SK-N-SH treated with all-trans-retinoic acid at 6 μM for 48 hours (cell line): ENCODE measurements at regions not wholly inside any gene's neighbourhood (a gene's known extent, or its start where the extent isn't known, plus 50 kb on each side); places are given as distances from the start of the nearest gene placed in this dataset.

ENCODE experiments used
- ATAC-seq: fragments of 200-7000 bp; cut with Tn5 transposase; 3 replicates; pipeline ENCODE4 v1.9.1; 2020; ENCODE audit warnings: mild to moderate bottlenecking, moderate library complexity
- BACH2 ChIP-seq: fragments of 250-450 bp; sonication (Bioruptor Pico); IDR thresholded peaks from 2 replicates; pipeline ENCODE4 v1.9.0; 2021; ENCODE audit warnings: mild to moderate bottlenecking, borderline replicate concordance
- CSDC2 ChIP-seq: fragments of 250-450 bp; sonication (Bioruptor Pico); IDR thresholded peaks from 2 replicates; pipeline ENCODE4 v1.5.0; 2020; ENCODE audit warnings: mild to moderate bottlenecking, moderate library complexity
- GLIS3 ChIP-seq: fragments of 250-450 bp; sonication (Bioruptor Pico); IDR thresholded peaks from 2 replicates; pipeline ENCODE4 v1.5.0; 2020; ENCODE audit warnings: mild to moderate bottlenecking, moderate library complexity
- ISL1 ChIP-seq: fragments of 250-450 bp; sonication (Bioruptor Pico); IDR thresholded peaks from 2 replicates; pipeline ENCODE4 v2.1.2; 2022; ENCODE audit warnings: mild to moderate bottlenecking, moderate library complexity
- OSR1 ChIP-seq: fragments of 250-450 bp; sonication (Bioruptor Pico); IDR thresholded peaks from 2 replicates; pipeline ENCODE4 v1.8.0; 2022; ENCODE audit warnings: moderate library complexity, mild to moderate bottlenecking, inconsistent platforms
- PATZ1 ChIP-seq: fragments of 250-450 bp; sonication (Bioruptor Pico); IDR thresholded peaks from 2 replicates; pipeline ENCODE4 v1.8.0; 2020; ENCODE audit warnings: mild to moderate bottlenecking, moderate library complexity, borderline replicate concordance
- PPARA ChIP-seq: fragments of 250-450 bp; sonication (Bioruptor Pico); IDR thresholded peaks from 2 replicates; pipeline ENCODE4 v1.5.0; 2020; ENCODE audit warnings: mild to moderate bottlenecking, borderline replicate concordance
- RARB ChIP-seq: fragments of 250-450 bp; sonication (Bioruptor Pico); IDR thresholded peaks from 2 replicates; pipeline ENCODE4 v1.8.0; 2021; ENCODE audit warnings: mild to moderate bottlenecking, moderate library complexity
- TCF4 ChIP-seq: fragments of 250-450 bp; sonication (Bioruptor Pico); IDR thresholded peaks from 2 replicates; pipeline ENCODE4 v1.8.0; 2021; ENCODE audit warnings: mild to moderate bottlenecking, moderate library complexity, borderline replicate concordance
- TOX ChIP-seq: fragments of 250-450 bp; sonication (Bioruptor Pico); IDR thresholded peaks from 2 replicates; pipeline ENCODE4 v1.8.0; 2021; ENCODE audit warnings: mild to moderate bottlenecking, moderate library complexity, borderline replicate concordance
- ZC3H10 ChIP-seq: fragments of 250-450 bp; sonication (Bioruptor Pico); IDR thresholded peaks from 2 replicates; pipeline ENCODE4 v1.5.1; 2021; ENCODE audit warnings: mild to moderate bottlenecking, moderate library complexity
- ZFP3 ChIP-seq: fragments of 250-450 bp; sonication (Bioruptor Pico); IDR thresholded peaks from 2 replicates; pipeline ENCODE4 v1.5.0; 2020; ENCODE audit warnings: mild to moderate bottlenecking, moderate library complexity
- ZFP30 ChIP-seq: fragments of 450-650 bp; formaldehyde crosslinking; IDR thresholded peaks from 2 replicates; pipeline ENCODE4 v1.5.0; 2022; ENCODE audit warnings: mild to moderate bottlenecking, moderate library complexity
- ZNF565 ChIP-seq: fragments of 450-650 bp; formaldehyde crosslinking; conservative IDR thresholded peaks from 2 replicates; pipeline ENCODE4 v1.5.0; 2020; ENCODE audit warnings: low read depth, mild to moderate bottlenecking, moderate library complexity
- ZNF70 ChIP-seq: fragments of 450-650 bp; formaldehyde crosslinking; IDR thresholded peaks from 2 replicates; pipeline ENCODE4 v1.5.0; 2020; ENCODE audit warnings: mild to moderate bottlenecking, moderate library complexity
- ZNF8 ChIP-seq: fragments of 450-650 bp; formaldehyde crosslinking; IDR thresholded peaks from 2 replicates; pipeline ENCODE4 v1.5.0; 2020; ENCODE audit warnings: mild to moderate bottlenecking, moderate library complexity
- TF ChIP-seq, protein P1 (sequence below): fragments of 250-450 bp; sonication (Bioruptor Pico); IDR thresholded peaks from 2 replicates; pipeline ENCODE4 v1.5.1; 2020; ENCODE audit warnings: low read depth, mild to moderate bottlenecking, moderate library complexity
- TF ChIP-seq, protein P2 (sequence below): fragments of 250-450 bp; sonication (Bioruptor Pico); IDR thresholded peaks from 2 replicates; pipeline ENCODE4 v1.8.0; 2021; ENCODE audit warnings: low read depth, mild to moderate bottlenecking, moderate library complexity, borderline replicate concordance
- TF ChIP-seq, protein P3 (sequence below): fragments of 250-450 bp; sonication (Bioruptor Pico); IDR thresholded peaks from 2 replicates; pipeline ENCODE4 v1.5.1; 2021; ENCODE audit warnings: mild to moderate bottlenecking, moderate library complexity

- no peak for ATAC-seq
Observed at GRCh38 chr10:128875956-128876736, 590.9 kb upstream of the MGMT start.

GRCh38 chr10:128877141-128877540, 589.9 kb upstream of the MGMT start:
- TF ChIP-seq OSR1 (no peak), TOX (no peak), ZNF70 (CRISPR knock-in tag) (no peak), ISL1 (CRISPR knock-in tag) (no peak), BACH2 (CRISPR knock-in tag) (no peak), ZNF565 (no peak)
- TF ChIP-seq, protein P1, sequence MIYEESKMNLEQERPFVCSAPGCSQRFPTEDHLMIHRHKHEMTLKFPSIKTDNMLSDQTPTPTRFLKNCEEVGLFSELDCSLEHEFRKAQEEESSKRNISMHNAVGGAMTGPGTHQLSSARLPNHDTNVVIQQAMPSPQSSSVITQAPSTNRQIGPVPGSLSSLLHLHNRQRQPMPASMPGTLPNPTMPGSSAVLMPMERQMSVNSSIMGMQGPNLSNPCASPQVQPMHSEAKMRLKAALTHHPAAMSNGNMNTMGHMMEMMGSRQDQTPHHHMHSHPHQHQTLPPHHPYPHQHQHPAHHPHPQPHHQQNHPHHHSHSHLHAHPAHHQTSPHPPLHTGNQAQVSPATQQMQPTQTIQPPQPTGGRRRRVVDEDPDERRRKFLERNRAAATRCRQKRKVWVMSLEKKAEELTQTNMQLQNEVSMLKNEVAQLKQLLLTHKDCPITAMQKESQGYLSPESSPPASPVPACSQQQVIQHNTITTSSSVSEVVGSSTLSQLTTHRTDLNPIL (CRISPR knock-in tag), result no peak
- ATAC-seq, result no peak

More at GRCh38 chr10:128875956-128876736, 590.9 kb upstream of the MGMT start:
- no peak for TF ChIP-seq ZC3H10 (CRISPR knock-in tag)
- no peak for TF ChIP-seq ISL1 (CRISPR knock-in tag)
- no peak for TF ChIP-seq GLIS3
- TF ChIP-seq PATZ1 (CRISPR knock-in tag), result no peak
- no peak for TF ChIP-seq TOX
- no peak for TF ChIP-seq ZFP3 (CRISPR knock-in tag)
- no peak for TF ChIP-seq ZNF8 (CRISPR knock-in tag)
- TF ChIP-seq PPARA (CRISPR knock-in tag), result no peak

DNA sequence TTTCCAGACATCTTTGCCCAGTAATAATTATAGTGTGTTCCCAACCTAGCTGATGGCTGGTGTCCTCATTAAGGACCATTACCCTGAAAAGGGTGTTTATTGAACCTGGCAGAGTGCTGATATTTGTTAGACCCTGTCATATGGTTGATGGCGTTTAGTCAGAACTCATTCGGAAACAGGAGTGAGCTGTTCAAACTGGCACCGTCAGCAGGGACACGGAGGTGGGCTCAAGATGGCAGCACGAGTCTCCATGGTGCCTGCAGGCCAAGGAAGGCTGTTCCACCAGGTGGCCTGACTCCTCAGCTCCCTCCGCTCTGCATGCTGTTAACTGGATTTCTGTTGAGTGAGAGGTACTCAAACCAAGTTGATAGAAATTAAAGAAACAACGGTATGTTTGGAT, 589.1 kb upstream of the MGMT start:
- TF ChIP-seq ISL1 (CRISPR knock-in tag) (no peak), GLIS3 (no peak), ZNF8 (CRISPR knock-in tag) (no peak), ZNF70 (CRISPR knock-in tag) (no peak)
- TF ChIP-seq, protein P1 (CRISPR knock-in tag), result no peak
- no peak for ATAC-seq

GRCh38 chr10:128879030-128879429, 588.0 kb upstream of the MGMT start:
- no peak for TF ChIP-seq ZFP30 (CRISPR knock-in tag)
- no peak for TF ChIP-seq TOX
- no peak for TF ChIP-seq ZNF70 (CRISPR knock-in tag)
- no peak for TF ChIP-seq GLIS3
- no peak for TF ChIP-seq PATZ1 (CRISPR knock-in tag)
- TF ChIP-seq, protein P2, sequence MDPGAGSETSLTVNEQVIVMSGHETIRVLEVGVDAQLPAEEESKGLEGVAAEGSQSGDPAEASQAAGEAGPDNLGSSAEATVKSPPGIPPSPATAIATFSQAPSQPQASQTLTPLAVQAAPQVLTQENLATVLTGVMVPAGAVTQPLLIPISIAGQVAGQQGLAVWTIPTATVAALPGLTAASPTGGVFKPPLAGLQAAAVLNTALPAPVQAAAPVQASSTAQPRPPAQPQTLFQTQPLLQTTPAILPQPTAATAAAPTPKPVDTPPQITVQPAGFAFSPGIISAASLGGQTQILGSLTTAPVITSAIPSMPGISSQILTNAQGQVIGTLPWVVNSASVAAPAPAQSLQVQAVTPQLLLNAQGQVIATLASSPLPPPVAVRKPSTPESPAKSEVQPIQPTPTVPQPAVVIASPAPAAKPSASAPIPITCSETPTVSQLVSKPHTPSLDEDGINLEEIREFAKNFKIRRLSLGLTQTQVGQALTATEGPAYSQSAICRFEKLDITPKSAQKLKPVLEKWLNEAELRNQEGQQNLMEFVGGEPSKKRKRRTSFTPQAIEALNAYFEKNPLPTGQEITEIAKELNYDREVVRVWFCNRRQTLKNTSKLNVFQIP (CRISPR knock-in tag), result no peak
- TF ChIP-seq TCF4 (CRISPR knock-in tag), result no peak
- TF ChIP-seq, protein P3, sequence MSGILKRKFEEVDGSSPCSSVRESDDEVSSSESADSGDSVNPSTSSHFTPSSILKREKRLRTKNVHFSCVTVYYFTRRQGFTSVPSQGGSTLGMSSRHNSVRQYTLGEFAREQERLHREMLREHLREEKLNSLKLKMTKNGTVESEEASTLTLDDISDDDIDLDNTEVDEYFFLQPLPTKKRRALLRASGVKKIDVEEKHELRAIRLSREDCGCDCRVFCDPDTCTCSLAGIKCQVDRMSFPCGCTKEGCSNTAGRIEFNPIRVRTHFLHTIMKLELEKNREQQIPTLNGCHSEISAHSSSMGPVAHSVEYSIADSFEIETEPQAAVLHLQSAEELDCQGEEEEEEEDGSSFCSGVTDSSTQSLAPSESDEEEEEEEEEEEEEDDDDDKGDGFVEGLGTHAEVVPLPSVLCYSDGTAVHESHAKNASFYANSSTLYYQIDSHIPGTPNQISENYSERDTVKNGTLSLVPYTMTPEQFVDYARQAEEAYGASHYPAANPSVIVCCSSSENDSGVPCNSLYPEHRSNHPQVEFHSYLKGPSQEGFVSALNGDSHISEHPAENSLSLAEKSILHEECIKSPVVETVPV (CRISPR knock-in tag), result no peak
- TF ChIP-seq, protein P1 (CRISPR knock-in tag), result no peak
- TF ChIP-seq CSDC2 (CRISPR knock-in tag), result no peak
- no peak for TF ChIP-seq RARB (CRISPR knock-in tag)
- TF ChIP-seq, all 23 proteins: peak for 0
- no peak for ATAC-seq
